ENCODE measurements at regions not wholly inside any gene's neighbourhood (a gene's known extent, or its start where the extent isn't known, plus 50 kb on each side); places are given as distances from the start of the nearest gene placed in this dataset.

GRCh38 chr5:72055636-72056035 is 51.6 kb upstream of the MAP1B start:
- DNase-seq = no peak

Data from right kidney (tissue), 1 donor.